ENCODE measurements at regions not wholly inside any gene's neighbourhood (a gene's known extent, or its start where the extent isn't known, plus 50 kb on each side); places are given as distances from the start of the nearest gene placed in this dataset.
A peak's percentile ranks its signal among the peaks of the same experiment; 100 is the strongest.
"Not testable (repeated sequence)": the region's sequence is repeated elsewhere in the genome, so short reads cannot be mapped to it uniquely, and the experiment has no call there.

DNA sequence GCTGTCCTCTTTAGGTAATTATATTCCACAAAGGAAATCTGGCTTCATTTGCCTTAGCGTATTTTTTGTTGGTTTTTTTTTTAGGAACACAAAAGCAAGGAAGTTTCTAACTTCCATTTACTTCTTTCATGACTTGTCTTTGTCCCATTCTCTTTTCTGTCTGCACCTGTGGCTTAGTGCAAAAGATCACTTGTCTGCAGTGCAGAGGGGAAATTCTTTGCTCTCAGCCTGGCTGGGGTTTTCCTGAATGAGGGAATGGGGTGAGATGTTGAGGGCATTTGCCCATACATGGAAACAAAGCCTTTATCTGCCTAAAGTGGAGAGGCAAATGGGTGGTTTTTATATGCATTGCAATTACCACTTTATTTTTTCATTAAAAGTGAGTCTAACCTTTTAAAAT, 361.1 kb upstream of the IGFBP3 start:
- no peak overlapping the region for H3K9ac ChIP-seq (ENCODE audit: low read length in 3 of 3)
- H3K4me1 ChIP-seq (ENCODE audit: control insufficient read depth in 2 of 3, insufficient read depth in 2 of 3, low read depth in 1 of 3, low read length in 3 of 3) = no peaks in the 10 kb centered on the region
- intact Hi-C loops (cut with DNase I) = no loop called here
- TF ChIP-seq, protein P1, sequence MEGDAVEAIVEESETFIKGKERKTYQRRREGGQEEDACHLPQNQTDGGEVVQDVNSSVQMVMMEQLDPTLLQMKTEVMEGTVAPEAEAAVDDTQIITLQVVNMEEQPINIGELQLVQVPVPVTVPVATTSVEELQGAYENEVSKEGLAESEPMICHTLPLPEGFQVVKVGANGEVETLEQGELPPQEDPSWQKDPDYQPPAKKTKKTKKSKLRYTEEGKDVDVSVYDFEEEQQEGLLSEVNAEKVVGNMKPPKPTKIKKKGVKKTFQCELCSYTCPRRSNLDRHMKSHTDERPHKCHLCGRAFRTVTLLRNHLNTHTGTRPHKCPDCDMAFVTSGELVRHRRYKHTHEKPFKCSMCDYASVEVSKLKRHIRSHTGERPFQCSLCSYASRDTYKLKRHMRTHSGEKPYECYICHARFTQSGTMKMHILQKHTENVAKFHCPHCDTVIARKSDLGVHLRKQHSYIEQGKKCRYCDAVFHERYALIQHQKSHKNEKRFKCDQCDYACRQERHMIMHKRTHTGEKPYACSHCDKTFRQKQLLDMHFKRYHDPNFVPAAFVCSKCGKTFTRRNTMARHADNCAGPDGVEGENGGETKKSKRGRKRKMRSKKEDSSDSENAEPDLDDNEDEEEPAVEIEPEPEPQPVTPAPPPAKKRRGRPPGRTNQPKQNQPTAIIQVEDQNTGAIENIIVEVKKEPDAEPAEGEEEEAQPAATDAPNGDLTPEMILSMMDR (IDR thresholded peaks at IDR 0.05; ENCODE audit: borderline replicate concordance, extremely low read depth, insufficient read depth) = no peak
- H3K4me3 ChIP-seq (ENCODE audit: low read length in 3 of 3) = no peak overlapping the region
- no peak for FAIRE-seq
- H3K27me3 ChIP-seq (ENCODE audit: control insufficient read depth, insufficient read depth, low read length) = no peaks in the 10 kb centered on the region
- H3K27ac ChIP-seq (ENCODE audit: low read depth in 2 of 2, low read length in 2 of 2) = no peak overlapping the region
- DNase-seq = no peak
- H3K9me3 ChIP-seq (ENCODE audit: control insufficient read depth in 2 of 3, insufficient read depth in 1 of 3, low read length in 3 of 3) = no peaks in the 10 kb centered on the region
- no peaks in the 10 kb centered on the region for H3K36me3 ChIP-seq (ENCODE audit: control insufficient read depth in 2 of 3, insufficient read depth in 3 of 3, low read length in 3 of 3)

DNA sequence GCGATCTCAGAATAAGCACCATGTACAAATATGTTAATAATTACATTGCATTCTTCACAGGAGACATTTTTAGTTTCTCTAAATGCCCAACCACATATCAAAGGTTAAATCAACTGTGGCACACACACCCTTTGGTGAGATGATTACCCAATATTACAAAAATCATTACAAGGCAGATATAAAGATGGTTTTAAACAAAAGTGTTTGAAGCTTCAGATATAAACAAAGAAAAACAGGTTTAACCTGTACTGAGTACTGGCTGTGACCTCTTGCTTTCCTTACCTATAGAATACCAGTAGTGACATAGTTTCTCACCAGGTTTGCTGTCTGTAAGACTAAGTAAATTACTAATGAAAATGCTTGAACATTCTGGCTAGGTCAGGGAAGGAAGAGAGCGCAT, 360.0 kb upstream of the IGFBP3 start:
- no peaks in the 10 kb centered on the region for H3K4me1 ChIP-seq (ENCODE audit: control insufficient read depth in 2 of 3, insufficient read depth in 2 of 3, low read depth in 1 of 3, low read length in 3 of 3)
- DNase-seq = peak in 2 of 5 donors; percentile 30 to 47
- H3K27me3 ChIP-seq (ENCODE audit: control insufficient read depth, insufficient read depth, low read length) = no peaks in the 10 kb centered on the region
- no peak overlapping the region for H3K4me3 ChIP-seq (ENCODE audit: low read length in 3 of 3)
- FAIRE-seq = no peak
- H3K9me3 ChIP-seq (ENCODE audit: control insufficient read depth in 2 of 3, insufficient read depth in 1 of 3, low read length in 3 of 3) = no peaks in the 10 kb centered on the region
- no peak overlapping the region for H3K9ac ChIP-seq (ENCODE audit: low read length in 3 of 3)
- TF ChIP-seq, protein P1 (IDR thresholded peaks at IDR 0.05; ENCODE audit: borderline replicate concordance, extremely low read depth, insufficient read depth) = no peak
- H3K27ac ChIP-seq (ENCODE audit: low read depth in 2 of 2, low read length in 2 of 2) = no peak overlapping the region
- intact Hi-C loops (cut with DNase I) = no loop called here
- no peaks in the 10 kb centered on the region for H3K36me3 ChIP-seq (ENCODE audit: control insufficient read depth in 2 of 3, insufficient read depth in 3 of 3, low read length in 3 of 3)

DNA sequence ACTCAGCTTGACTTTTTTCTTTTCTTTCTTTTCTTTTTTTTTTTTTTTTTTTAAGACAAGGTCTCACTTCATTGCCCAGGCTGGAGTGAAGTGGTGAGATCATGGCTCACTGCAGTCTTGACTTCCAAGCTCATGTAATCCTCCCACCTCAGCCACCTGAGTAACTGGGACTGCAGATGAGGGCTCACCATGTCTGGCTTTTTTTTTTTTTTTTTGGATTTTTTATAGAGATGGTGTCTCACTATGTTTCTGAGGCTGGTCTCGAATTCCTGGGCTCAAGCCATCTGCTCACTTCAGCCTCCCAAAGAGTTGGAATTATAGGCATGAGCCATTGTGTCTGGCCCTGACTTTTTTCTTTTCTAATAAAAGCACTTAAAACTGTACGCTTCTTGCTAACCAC, 358.2 kb upstream of the IGFBP3 start:
- Histone ChIP-seq H3K27me3 (ENCODE audit: control insufficient read depth, insufficient read depth, low read length) (no peaks in the 10 kb centered on the region), H3K9ac (ENCODE audit: low read length in 3 of 3) (no peak overlapping the region), H3K27ac (ENCODE audit: low read depth in 2 of 2, low read length in 2 of 2) (no peak overlapping the region), H3K4me1 (ENCODE audit: control insufficient read depth in 2 of 3, insufficient read depth in 2 of 3, low read depth in 1 of 3, low read length in 3 of 3) (no peaks in the 10 kb centered on the region), H3K36me3 (ENCODE audit: control insufficient read depth in 2 of 3, insufficient read depth in 3 of 3, low read length in 3 of 3) (no peaks in the 10 kb centered on the region), H3K4me3 (ENCODE audit: low read length in 3 of 3) (no peak overlapping the region), H3K9me3 (ENCODE audit: control insufficient read depth in 2 of 3, insufficient read depth in 1 of 3, low read length in 3 of 3) (no peaks in the 10 kb centered on the region)
- intact Hi-C loops (cut with DNase I) = no loop called here
- FAIRE-seq (no peak), DNase-seq (peak in 1 of 5 donors; percentile 29)
- TF ChIP-seq, protein P1 (IDR thresholded peaks at IDR 0.05; ENCODE audit: borderline replicate concordance, extremely low read depth, insufficient read depth) = no peak

DNA sequence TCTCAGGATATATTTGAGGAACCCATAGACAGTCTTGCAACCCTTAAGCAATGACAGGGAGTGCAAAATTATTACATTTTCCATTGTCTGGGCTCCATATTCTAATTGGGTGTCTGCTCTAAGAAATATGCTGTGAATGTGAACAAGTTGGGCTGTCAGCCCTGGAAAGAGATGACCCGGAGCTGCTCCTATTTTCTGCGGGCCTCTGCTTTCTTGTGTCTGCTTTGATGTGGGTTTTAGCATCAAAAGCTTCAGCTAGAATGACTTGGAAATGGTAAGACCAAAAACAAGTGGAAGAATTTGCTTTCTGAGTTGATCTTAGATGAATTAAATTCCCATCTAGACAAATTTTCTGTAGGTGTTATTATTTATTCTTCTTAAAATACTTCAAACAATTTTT, 343.6 kb upstream of the IGFBP3 start:
- Histone ChIP-seq H3K4me1 (ENCODE audit: control insufficient read depth in 2 of 3, insufficient read depth in 2 of 3, low read depth in 1 of 3, low read length in 3 of 3) (no peaks in the 10 kb centered on the region), H3K9me3 (ENCODE audit: control insufficient read depth in 2 of 3, insufficient read depth in 1 of 3, low read length in 3 of 3) (peaks cover 0 to 3% (median 0%) of the 10 kb centered on the region in 3 donors), H3K4me3 (ENCODE audit: low read length in 3 of 3) (no peak overlapping the region), H3K27me3 (ENCODE audit: control insufficient read depth, insufficient read depth, low read length) (no peaks in the 10 kb centered on the region), H3K27ac (ENCODE audit: low read depth in 2 of 2, low read length in 2 of 2) (no peak overlapping the region), H3K36me3 (ENCODE audit: control insufficient read depth in 2 of 3, insufficient read depth in 3 of 3, low read length in 3 of 3) (no peaks in the 10 kb centered on the region), H3K9ac (ENCODE audit: low read length in 3 of 3) (no peak overlapping the region)
- DNase-seq (no peak), FAIRE-seq (no peak)
- intact Hi-C loops (cut with DNase I) = no loop called here
- TF ChIP-seq, protein P1 (IDR thresholded peaks at IDR 0.05; ENCODE audit: borderline replicate concordance, extremely low read depth, insufficient read depth) = no peak

DNA sequence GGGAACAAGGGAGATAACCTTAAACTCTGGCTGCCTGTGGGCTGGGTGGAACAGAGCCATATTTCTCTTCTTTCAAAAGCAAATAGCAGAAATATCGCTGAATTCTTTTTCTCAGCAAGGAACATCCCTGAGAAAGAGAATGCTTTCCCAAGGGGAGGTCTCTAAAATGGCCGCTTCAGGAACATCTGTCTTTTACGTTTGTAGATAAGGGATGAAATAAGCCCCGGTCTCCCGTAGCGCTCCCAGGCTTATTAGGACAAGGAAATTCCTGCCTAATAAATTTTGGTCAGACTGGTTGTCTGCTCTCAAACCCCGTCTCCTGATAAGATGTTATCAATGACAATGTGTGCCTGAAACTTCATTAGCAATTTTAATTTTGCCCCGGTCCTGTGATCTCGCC, 340.6 kb upstream of the IGFBP3 start:
- H3K27me3 ChIP-seq (ENCODE audit: control insufficient read depth, insufficient read depth, low read length); H3K36me3 ChIP-seq (ENCODE audit: control insufficient read depth in 2 of 3, insufficient read depth in 3 of 3, low read length in 3 of 3); FAIRE-seq; intact Hi-C loops (cut with DNase I); H3K4me1 ChIP-seq (ENCODE audit: control insufficient read depth in 2 of 3, insufficient read depth in 2 of 3, low read depth in 1 of 3, low read length in 3 of 3); H3K9me3 ChIP-seq (ENCODE audit: control insufficient read depth in 2 of 3, insufficient read depth in 1 of 3, low read length in 3 of 3); H3K9ac ChIP-seq (ENCODE audit: low read length in 3 of 3); H3K4me3 ChIP-seq (ENCODE audit: low read length in 3 of 3); H3K27ac ChIP-seq (ENCODE audit: low read depth in 2 of 2, low read length in 2 of 2); DNase-seq: not testable (repeated sequence)
